Activated naive CD8-positive, alpha-beta T cell treated with anti-CD3 and anti-CD28 coated beads, Interleukin-2, amount 10 ng/mL, durations not matched to agents 7 days and 5 days (primary cell): ENCODE measurements at regions not wholly inside any gene's neighbourhood (a gene's known extent, or its start where the extent isn't known, plus 50 kb on each side); places are given as distances from the start of the nearest gene placed in this dataset.
"Not testable (repeated sequence)": the region's sequence is repeated elsewhere in the genome, so short reads cannot be mapped to it uniquely, and the experiment has no call there.

Experiments
- ATAC-seq: fragments of 150-1000 bp; cut with Tn5 transposase; one replicate; pipeline ENCODE4 v1.10.0; 2021; ENCODE audit warnings: low read depth, moderate library complexity
- POLR2A ChIA-PET: fragments of 350-600 bp; sonication (Branson Sonifier 250); formaldehyde crosslinking; loops from one replicate; lab custom pipeline; 2021; ENCODE audit warnings: antibody characterized with exemption; lab: Charles Lee
- DNase-seq: peaks from one replicate; pipeline ENCODE4 v3.0.0; 2021
- H3K27ac Mint-ChIP-seq: one replicate; pipeline ENCODE4 v1.8.0; 2022; ENCODE audit warnings: mild to moderate bottlenecking, mixed read lengths
- H3K27me3 Mint-ChIP-seq: one replicate; pipeline ENCODE4 v1.8.0; 2022; ENCODE audit warnings: mild to moderate bottlenecking, moderate library complexity, mixed read lengths
- H3K36me3 Mint-ChIP-seq: one replicate; pipeline ENCODE4 v1.8.0; 2021; ENCODE audit warnings: mild to moderate bottlenecking, mixed read lengths
- H3K4me1 Mint-ChIP-seq: one replicate; pipeline ENCODE4 v1.8.0; 2021; ENCODE audit warnings: mixed read lengths
- H3K4me3 Mint-ChIP-seq: one replicate; pipeline ENCODE4 v1.8.0; 2022; ENCODE audit warnings: mild to moderate bottlenecking, moderate library complexity, mixed read lengths
- H3K9me3 Mint-ChIP-seq: one replicate; pipeline ENCODE4 v1.8.0; 2021; ENCODE audit warnings: mixed read lengths

DNA sequence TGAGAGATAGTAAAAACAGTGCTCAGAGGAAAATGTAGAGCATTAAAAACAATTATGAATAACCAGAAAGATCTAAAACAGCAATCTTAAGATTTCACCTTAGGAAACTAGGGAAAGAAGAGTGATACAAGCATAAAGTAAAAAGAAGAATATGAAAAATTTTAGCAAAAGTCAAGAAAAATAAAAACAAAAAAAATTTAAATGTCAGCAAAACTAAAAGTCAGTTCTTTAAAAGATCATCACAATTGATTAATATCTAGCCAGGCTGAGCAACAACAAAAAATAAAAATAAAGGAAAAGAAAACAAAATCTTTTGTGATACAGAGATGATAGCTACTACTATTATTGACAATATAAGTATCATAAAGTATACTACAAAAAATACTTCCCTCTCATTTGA lies 1088.1 kb upstream of the EDIL3 start:
- H3K4me3 Mint-ChIP-seq, result no peak overlapping the region
- DNase-seq, result no peak
- no peak overlapping the region for H3K27ac Mint-ChIP-seq
- no peaks in the 10 kb centered on the region for H3K4me1 Mint-ChIP-seq
- H3K9me3 Mint-ChIP-seq, result no peaks in the 10 kb centered on the region
- H3K27me3 Mint-ChIP-seq, result no peaks in the 10 kb centered on the region
- H3K36me3 Mint-ChIP-seq, result no peaks in the 10 kb centered on the region
- ATAC-seq, result no peak
- POLR2A ChIA-PET, result no interaction called here

GRCh38 chr5:85475151-85475550 lies 1090.5 kb upstream of the EDIL3 start:
- H3K4me3 Mint-ChIP-seq, POLR2A ChIA-PET, H3K4me1 Mint-ChIP-seq, H3K36me3 Mint-ChIP-seq, H3K27me3 Mint-ChIP-seq, H3K27ac Mint-ChIP-seq, H3K9me3 Mint-ChIP-seq, DNase-seq, ATAC-seq: not testable (repeated sequence)

DNA sequence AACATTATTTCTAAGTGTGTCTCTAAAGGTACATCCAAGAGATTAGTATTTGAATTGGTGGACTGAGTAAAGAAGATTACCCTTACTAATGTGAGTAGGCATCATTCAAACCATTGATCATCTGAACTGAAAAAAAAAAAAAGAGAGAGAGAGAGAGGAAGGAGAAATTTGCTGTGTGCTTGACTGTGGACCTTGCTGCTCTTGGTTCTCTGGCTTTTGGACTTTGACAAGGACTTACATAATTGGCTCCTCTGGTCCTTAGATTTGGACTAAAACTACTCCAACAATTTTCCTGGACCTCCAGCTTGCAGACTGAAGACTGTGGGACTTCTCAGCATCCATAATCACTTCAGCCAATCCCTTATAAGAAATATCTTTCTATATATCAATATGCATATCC lies 1091.9 kb upstream of the EDIL3 start:
- H3K4me3 Mint-ChIP-seq, result no peak overlapping the region
- no peaks in the 10 kb centered on the region for H3K9me3 Mint-ChIP-seq
- H3K4me1 Mint-ChIP-seq, result no peaks in the 10 kb centered on the region
- no peaks in the 10 kb centered on the region for H3K36me3 Mint-ChIP-seq
- H3K27ac Mint-ChIP-seq, result no peak overlapping the region
- H3K27me3 Mint-ChIP-seq, result no peaks in the 10 kb centered on the region
- POLR2A ChIA-PET, result no interaction called here
- ATAC-seq (no peak), DNase-seq (no peak)

- no peak overlapping the region for H3K27ac Mint-ChIP-seq
- H3K36me3 Mint-ChIP-seq, result no peaks in the 10 kb centered on the region
- no peaks in the 10 kb centered on the region for H3K27me3 Mint-ChIP-seq
- DNase-seq (no peak), ATAC-seq (no peak)
- POLR2A ChIA-PET, result no interaction called here
- no peak overlapping the region for H3K4me3 Mint-ChIP-seq
- no peaks in the 10 kb centered on the region for H3K9me3 Mint-ChIP-seq
- H3K4me1 Mint-ChIP-seq, result no peaks in the 10 kb centered on the region
Measured at GRCh38 chr5:85479849-85480248, 1095.2 kb upstream of the EDIL3 start.

DNA sequence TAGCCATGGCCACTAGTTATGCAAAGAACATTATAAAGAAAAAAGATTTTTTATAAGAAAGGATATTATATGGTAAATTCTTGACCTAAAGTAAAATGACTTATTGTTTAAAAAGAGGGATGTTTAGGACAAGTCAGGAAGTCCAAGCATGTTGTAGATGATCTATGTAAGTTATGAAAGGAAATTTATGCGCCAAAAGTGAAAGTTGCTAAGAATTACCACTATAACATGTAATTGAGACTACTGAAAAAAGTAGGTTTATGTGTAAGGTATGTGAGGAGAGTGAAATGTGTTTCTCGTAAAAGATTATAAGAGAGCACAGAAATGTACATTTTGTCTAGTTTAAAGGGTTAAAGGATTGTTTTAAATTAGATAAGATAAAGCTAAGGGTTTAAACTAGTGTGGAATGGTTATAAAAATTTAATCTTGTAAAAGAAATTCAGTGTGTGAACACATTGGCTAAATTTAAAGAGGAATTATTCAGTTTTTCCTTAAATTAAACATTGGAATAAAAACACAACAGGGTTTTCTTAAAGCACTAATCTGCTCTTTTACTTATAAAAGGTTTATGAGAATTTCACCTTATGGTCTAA lies 1100.4 kb upstream of the EDIL3 start:
- no peak for ATAC-seq

GRCh38 chr5:85488295-85488694 lies 1103.6 kb upstream of the EDIL3 start:
- Mint-ChIP-seq H3K27me3 (no peaks in the 10 kb centered on the region), H3K27ac (no peak overlapping the region), H3K4me1 (no peaks in the 10 kb centered on the region), H3K36me3 (no peaks in the 10 kb centered on the region), H3K9me3 (peaks cover 3% of the 10 kb centered on the region), H3K4me3 (no peak overlapping the region)
- DNase-seq (no peak), ATAC-seq (no peak)
- POLR2A ChIA-PET, result no interaction called here

More for the DNA sequence above, 1100.4 kb upstream of the EDIL3 start:
- no peaks in the 10 kb centered on the region for H3K27me3 Mint-ChIP-seq
- POLR2A ChIA-PET, result no interaction called here
- H3K4me1 Mint-ChIP-seq, result no peaks in the 10 kb centered on the region
- peaks cover 3% of the 10 kb centered on the region for H3K9me3 Mint-ChIP-seq
- H3K4me3 Mint-ChIP-seq, result no peak overlapping the region
- H3K27ac Mint-ChIP-seq, result no peak overlapping the region
- no peak for DNase-seq
- no peaks in the 10 kb centered on the region for H3K36me3 Mint-ChIP-seq

DNA sequence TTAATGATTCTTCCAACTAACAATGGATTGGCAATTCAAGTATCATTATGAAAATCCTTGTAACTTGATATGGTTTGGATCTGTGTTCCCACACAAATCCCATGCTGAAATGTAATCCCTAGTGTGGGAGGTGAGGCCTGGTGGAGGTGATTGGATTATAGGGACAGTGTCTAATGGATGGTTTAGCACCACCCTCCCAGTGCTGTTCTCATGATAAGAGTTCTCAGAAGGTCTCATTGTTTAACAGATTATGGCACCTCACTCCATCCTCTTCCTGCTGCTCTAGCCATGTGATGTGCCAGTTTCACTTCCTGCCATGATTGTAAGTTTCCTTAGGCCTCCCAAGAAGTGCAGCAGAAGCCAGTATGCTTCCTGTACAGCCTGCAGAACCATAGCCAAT lies 1116.2 kb upstream of the EDIL3 start:
- ATAC-seq, result no peak
- Mint-ChIP-seq H3K4me1 (no peaks in the 10 kb centered on the region), H3K27ac (no peak overlapping the region), H3K9me3 (no peaks in the 10 kb centered on the region), H3K27me3 (no peaks in the 10 kb centered on the region), H3K36me3 (no peaks in the 10 kb centered on the region), H3K4me3 (no peak overlapping the region)
- POLR2A ChIA-PET, result no interaction called here
- no peak for DNase-seq

DNA sequence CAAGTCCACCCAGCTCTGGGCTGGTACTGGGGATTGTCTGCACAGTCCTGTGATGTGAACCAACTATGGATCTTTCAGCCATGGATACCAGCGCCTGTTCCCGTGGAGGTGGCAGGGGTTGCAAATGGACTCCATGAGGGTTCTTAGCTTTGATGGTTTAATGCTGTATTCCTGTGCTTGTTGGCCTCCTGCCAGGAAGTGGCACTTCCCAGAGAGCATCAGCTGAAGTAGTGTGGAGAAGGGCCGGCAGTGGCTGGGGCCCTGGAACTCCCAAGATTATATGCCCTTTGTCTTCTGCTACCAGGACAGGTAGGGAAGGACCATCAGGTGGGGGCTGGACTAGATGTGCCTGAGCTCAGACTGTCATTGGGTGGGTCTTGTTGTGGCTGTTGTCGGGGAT lies 1104.8 kb upstream of the COX7C start:
- POLR2A ChIA-PET, result no interaction called here
- H3K27ac Mint-ChIP-seq, result no peak overlapping the region
- no peak overlapping the region for H3K4me3 Mint-ChIP-seq
- H3K36me3 Mint-ChIP-seq, result no peaks in the 10 kb centered on the region
- ATAC-seq (no peak), DNase-seq (no peak)
- H3K27me3 Mint-ChIP-seq, result no peaks in the 10 kb centered on the region
- H3K9me3 Mint-ChIP-seq, result no peaks in the 10 kb centered on the region
- H3K4me1 Mint-ChIP-seq, result no peaks in the 10 kb centered on the region

DNA sequence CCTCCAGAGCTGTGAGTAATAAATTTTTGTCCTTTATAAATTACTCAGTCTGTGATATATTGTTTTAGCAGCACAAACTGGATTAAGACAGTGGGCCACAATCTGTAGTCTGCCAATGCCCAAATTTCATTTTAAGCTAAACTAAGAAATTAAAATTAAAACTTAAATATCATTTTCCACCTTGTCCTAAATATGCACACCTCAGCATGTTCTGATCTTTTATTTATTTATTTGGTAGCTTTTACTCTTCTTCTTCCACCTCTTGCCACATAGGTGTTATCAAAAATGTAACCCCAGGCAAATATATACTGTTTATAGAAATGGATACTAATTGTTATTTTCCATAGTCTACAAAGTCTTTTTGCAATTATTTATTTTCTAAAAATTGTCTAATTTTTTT lies 1102.2 kb upstream of the COX7C start:
- H3K4me3 Mint-ChIP-seq, result no peak overlapping the region
- no peaks in the 10 kb centered on the region for H3K9me3 Mint-ChIP-seq
- DNase-seq (no peak), ATAC-seq (no peak)
- H3K36me3 Mint-ChIP-seq, result no peaks in the 10 kb centered on the region
- POLR2A ChIA-PET, result no interaction called here
- no peak overlapping the region for H3K27ac Mint-ChIP-seq
- no peaks in the 10 kb centered on the region for H3K4me1 Mint-ChIP-seq
- H3K27me3 Mint-ChIP-seq, result no peaks in the 10 kb centered on the region

DNA sequence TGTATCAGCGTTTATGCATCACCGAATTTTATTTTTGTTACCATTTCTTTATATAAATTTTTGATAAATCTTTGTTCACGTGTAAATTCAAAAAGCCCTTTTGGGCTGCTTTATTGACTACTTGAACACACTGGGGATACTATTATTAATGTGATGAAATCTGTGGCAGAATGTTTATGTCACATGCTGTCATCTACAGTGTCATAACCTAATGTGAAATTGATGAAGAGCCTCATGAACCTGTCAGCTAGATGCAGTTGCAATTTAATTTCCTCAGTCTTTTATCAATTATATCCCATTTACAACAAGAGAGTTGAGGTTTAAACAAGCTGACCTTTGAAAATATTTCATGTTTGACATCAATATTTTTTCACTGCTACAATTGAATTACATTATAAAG lies 1100.4 kb upstream of the COX7C start:
- Mint-ChIP-seq H3K36me3 (no peaks in the 10 kb centered on the region), H3K27me3 (no peaks in the 10 kb centered on the region), H3K27ac (no peak overlapping the region), H3K4me3 (no peak overlapping the region), H3K4me1 (no peaks in the 10 kb centered on the region), H3K9me3 (no peaks in the 10 kb centered on the region)
- ATAC-seq (no peak), DNase-seq (no peak)
- POLR2A ChIA-PET, result no interaction called here

DNA sequence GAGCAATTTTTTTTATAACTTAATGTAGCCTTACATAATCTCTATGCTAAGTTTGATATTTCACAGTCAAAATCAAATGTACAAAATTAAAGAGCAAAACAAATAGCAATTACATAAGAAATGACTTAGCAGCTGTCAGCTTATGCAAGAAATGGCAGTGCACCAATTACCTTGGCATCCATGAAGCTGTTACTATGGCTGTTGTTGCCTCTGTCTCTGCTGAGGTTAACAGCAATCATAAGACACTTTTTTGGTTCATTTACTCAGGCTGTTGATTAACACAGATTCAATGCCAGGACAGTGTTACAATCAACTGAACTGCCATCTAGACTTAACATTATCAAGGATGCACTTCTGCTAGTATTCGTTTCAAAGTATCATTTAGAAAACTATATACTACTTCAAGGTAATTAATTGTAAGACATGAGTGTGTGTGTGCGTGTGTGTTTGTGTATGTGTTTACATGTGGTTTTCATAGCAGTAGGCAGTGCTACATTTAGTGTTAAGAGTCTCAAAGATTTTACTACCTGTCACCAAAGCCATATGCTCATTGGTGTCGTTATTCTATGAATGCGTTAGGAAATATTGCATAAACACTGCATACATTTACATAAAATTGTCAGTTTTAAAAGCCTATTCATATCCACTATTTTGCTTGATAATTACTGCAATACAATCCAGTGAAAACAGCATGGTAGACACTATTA lies 1084.2 kb upstream of the COX7C start:
- H3K9me3 Mint-ChIP-seq, result no peaks in the 10 kb centered on the region
- no peaks in the 10 kb centered on the region for H3K36me3 Mint-ChIP-seq
- no peak overlapping the region for H3K27ac Mint-ChIP-seq
- no peaks in the 10 kb centered on the region for H3K4me1 Mint-ChIP-seq
- H3K4me3 Mint-ChIP-seq, result no peak overlapping the region
- no peak for DNase-seq
- POLR2A ChIA-PET, result no interaction called here
- no peaks in the 10 kb centered on the region for H3K27me3 Mint-ChIP-seq
- ATAC-seq, result no peak

GRCh38 chr5:85538362-85538761 lies 1079.4 kb upstream of the COX7C start:
- no peaks in the 10 kb centered on the region for H3K4me1 Mint-ChIP-seq
- no peaks in the 10 kb centered on the region for H3K27me3 Mint-ChIP-seq
- no peaks in the 10 kb centered on the region for H3K9me3 Mint-ChIP-seq
- H3K36me3 Mint-ChIP-seq, result no peaks in the 10 kb centered on the region
- no peak overlapping the region for H3K27ac Mint-ChIP-seq
- POLR2A ChIA-PET, result no interaction called here
- no peak overlapping the region for H3K4me3 Mint-ChIP-seq
- ATAC-seq, result no peak
- DNase-seq, result no peak

DNA sequence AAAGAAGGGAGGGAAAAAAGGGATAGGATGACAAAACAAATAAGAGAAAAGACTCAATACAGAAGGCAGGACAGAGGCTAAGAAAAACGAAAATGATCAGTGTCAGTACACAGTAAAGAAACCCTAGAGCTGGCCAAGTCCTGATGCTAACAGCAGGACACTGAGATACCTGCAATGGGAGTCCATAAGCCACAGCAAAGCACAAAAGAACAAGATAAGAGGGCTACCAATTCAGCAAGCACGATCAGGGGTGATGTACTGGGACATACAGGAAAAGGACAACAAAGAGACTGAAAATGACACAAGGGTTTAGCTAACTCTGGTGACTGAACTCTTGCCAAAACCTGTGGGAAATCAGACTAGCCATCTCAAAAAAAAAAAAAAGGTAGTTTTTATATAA lies 1072.6 kb upstream of the COX7C start:
- DNase-seq (no peak), ATAC-seq (no peak)
- Mint-ChIP-seq H3K36me3 (peaks cover 1% of the 10 kb centered on the region), H3K9me3 (peaks cover 7% of the 10 kb centered on the region), H3K27ac (no peak overlapping the region), H3K4me1 (no peaks in the 10 kb centered on the region), H3K4me3 (no peak overlapping the region), H3K27me3 (no peaks in the 10 kb centered on the region)
- POLR2A ChIA-PET, result no interaction called here

DNA sequence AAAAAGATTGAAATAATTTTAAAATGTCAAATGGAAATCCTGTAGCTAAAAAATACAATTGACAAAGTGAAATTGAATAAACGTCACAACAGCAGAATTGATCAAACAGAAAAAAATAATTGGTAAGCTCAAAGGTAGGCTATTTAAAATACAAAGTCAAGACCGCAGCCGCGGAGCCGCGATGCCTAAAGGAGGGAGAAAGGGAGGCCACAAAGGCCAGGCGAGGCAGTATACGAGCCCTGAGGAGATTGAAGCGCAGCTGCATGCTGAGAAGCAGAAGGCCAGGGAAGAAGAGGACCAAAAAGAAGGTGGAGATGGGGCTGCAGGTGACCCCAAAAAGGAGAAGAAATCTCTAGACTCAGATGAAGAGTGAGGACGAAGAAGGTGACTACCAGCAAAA lies 1068.5 kb upstream of the COX7C start:
- Mint-ChIP-seq H3K4me1 (no peaks in the 10 kb centered on the region), H3K27me3 (no peaks in the 10 kb centered on the region), H3K27ac (no peak overlapping the region), H3K9me3 (peaks cover 10% of the 10 kb centered on the region), H3K36me3 (peaks cover 1% of the 10 kb centered on the region), H3K4me3 (no peak overlapping the region)
- DNase-seq (no peak), ATAC-seq (no peak)
- POLR2A ChIA-PET, result no interaction called here
